ENCODE measurements at regions not wholly inside any gene's neighbourhood (a gene's known extent, or its start where the extent isn't known, plus 50 kb on each side); places are given as distances from the start of the nearest gene placed in this dataset.

DNA sequence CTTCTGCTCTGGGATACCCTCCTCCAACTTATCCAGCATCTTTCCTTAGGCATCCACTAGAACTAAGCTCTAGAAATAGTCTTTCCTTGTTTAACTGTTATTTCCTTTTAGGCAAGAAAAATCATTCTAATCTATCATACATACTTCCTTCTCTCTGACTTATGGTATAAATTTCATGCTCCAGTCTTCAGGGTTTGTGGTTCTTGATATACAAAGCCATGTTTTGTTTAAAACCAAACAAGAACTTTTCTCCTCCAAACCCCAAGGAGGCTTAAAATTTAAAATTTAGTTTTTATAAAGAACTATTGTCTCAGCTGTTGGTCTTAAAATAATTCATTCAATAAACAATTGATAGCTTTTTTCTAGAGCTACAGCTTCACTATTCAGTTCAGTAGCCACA is 77.2 kb downstream of the CD164 start:
- Histone ChIP-seq H3K9ac (ENCODE audit: low read length in 3 of 3) (no peak overlapping the region), H3K4me1 (ENCODE audit: control insufficient read depth in 2 of 3, insufficient read depth in 2 of 3, low read depth in 1 of 3, low read length in 3 of 3) (peaks cover 0 to 24% (median 10%) of the 10 kb centered on the region in 3 donors), H3K27ac (ENCODE audit: low read depth in 2 of 2, low read length in 2 of 2) (no peak overlapping the region), H3K9me3 (ENCODE audit: control insufficient read depth in 2 of 3, insufficient read depth in 1 of 3, low read length in 3 of 3) (no peaks in the 10 kb centered on the region), H3K36me3 (ENCODE audit: control insufficient read depth in 2 of 3, insufficient read depth in 3 of 3, low read length in 3 of 3) (no peaks in the 10 kb centered on the region), H3K27me3 (ENCODE audit: control insufficient read depth, insufficient read depth, low read length) (no peaks in the 10 kb centered on the region), H3K4me3 (ENCODE audit: low read length in 3 of 3) (no peak overlapping the region)
- FAIRE-seq: no peak
- intact Hi-C loops (cut with DNase I): no loop called here
- DNase-seq: no peak
- TF ChIP-seq CTCF (IDR thresholded peaks at IDR 0.05; ENCODE audit: borderline replicate concordance, extremely low read depth, insufficient read depth): no peak

DNA sequence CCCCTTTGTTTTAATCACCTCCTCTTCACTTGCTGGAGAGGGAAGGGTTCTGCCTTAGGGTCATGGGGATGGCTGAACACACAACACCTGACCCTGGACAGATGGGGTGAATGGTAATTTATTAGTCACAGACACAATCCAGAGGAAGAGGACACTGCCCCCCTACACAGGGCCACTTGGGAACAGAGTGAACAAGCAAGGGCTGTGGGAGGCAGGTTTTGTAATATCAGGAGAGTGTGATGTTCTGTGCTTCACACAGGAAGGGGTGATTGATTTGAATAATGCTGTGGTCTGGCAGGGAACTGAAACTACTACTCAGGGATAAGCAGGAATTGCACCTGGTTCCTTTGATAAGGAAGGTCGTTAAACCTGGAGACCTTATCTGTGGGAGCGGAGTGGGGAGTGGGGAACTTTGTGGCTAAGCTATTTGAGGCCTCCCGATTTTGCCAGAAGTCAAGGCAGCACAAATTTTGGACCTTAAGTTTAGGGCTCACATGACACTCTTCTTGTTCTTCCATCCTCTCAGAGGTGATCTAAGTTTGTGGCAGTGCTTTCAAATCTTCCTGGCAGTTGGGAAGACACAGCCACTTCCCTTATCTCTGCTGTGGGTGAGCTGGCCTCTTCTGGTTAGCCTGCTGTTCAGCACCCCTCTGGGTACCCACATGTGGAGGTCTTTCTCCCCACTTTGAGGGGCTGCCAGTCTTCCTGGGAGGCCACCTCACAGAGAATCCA is 77.8 kb downstream of the CD164 start:
- H3K4me3 ChIP-seq (ENCODE audit: low read length in 3 of 3): no peak overlapping the region
- H3K27me3 ChIP-seq (ENCODE audit: control insufficient read depth, insufficient read depth, low read length): no peaks in the 10 kb centered on the region
- peak in 1 of 5 donors; percentile 37 for DNase-seq
- no peak overlapping the region for H3K27ac ChIP-seq (ENCODE audit: low read depth in 2 of 2, low read length in 2 of 2)
- H3K36me3 ChIP-seq (ENCODE audit: control insufficient read depth in 2 of 3, insufficient read depth in 3 of 3, low read length in 3 of 3): no peaks in the 10 kb centered on the region
- no peaks in the 10 kb centered on the region for H3K9me3 ChIP-seq (ENCODE audit: control insufficient read depth in 2 of 3, insufficient read depth in 1 of 3, low read length in 3 of 3)
- H3K9ac ChIP-seq (ENCODE audit: low read length in 3 of 3): no peak overlapping the region
- H3K4me1 ChIP-seq (ENCODE audit: control insufficient read depth in 2 of 3, insufficient read depth in 2 of 3, low read depth in 1 of 3, low read length in 3 of 3): peaks cover 0 to 24% (median 10%) of the 10 kb centered on the region in 3 donors
- intact Hi-C loops (cut with DNase I): no loop called here
- no peak for FAIRE-seq
- no peak for TF ChIP-seq CTCF (IDR thresholded peaks at IDR 0.05; ENCODE audit: borderline replicate concordance, extremely low read depth, insufficient read depth)

DNA sequence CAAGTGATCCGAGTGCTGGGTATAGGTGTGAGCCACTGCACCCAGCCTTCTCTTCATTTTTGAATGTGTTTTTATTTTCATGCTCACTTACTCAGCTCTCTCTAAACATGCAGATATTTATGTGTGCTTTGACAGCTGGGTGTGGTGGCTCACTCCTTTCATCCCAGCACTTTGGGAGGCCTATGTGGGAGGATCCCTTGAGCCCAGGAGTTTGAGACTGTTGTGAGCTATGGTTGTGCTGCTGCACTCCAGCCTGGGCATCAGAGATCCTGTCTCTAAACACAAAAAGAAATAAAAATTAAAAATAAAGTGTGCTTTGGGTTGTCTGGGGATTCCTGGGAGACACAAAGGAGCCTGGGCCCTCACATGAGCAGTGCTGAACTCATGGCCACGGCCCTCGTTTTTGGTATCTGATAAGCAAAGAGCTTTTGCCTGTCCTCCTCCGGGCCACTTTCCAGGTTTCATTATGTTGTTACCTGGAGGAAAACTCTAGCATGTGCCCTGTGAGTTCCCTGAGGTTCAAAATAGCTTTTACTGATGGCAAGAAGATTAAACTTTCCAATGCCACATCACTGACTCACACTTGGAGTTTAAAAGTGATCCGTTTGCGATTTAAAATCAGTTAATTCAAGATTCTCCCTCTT is 78.5 kb downstream of the CD164 start:
- no peak for FAIRE-seq
- no peaks in the 10 kb centered on the region for H3K36me3 ChIP-seq (ENCODE audit: control insufficient read depth in 2 of 3, insufficient read depth in 3 of 3, low read length in 3 of 3)

More for the DNA sequence above, 78.5 kb downstream of the CD164 start:
- Histone ChIP-seq H3K4me3 (ENCODE audit: low read length in 3 of 3) (no peak overlapping the region), H3K9me3 (ENCODE audit: control insufficient read depth in 2 of 3, insufficient read depth in 1 of 3, low read length in 3 of 3) (no peaks in the 10 kb centered on the region), H3K9ac (ENCODE audit: low read length in 3 of 3) (no peak overlapping the region), H3K4me1 (ENCODE audit: control insufficient read depth in 2 of 3, insufficient read depth in 2 of 3, low read depth in 1 of 3, low read length in 3 of 3) (peaks cover 0 to 24% (median 10%) of the 10 kb centered on the region in 3 donors), H3K27ac (ENCODE audit: low read depth in 2 of 2, low read length in 2 of 2) (no peak overlapping the region), H3K27me3 (ENCODE audit: control insufficient read depth, insufficient read depth, low read length) (no peaks in the 10 kb centered on the region)
- TF ChIP-seq CTCF (IDR thresholded peaks at IDR 0.05; ENCODE audit: borderline replicate concordance, extremely low read depth, insufficient read depth): no peak
- DNase-seq: no peak
- intact Hi-C loops (cut with DNase I): no loop called here

Measured in kidney (tissue), 13 donors.